Peyer's patch (tissue), 4 donors: ENCODE measurements at regions not wholly inside any gene's neighbourhood (a gene's known extent, or its start where the extent isn't known, plus 50 kb on each side); places are given as distances from the start of the nearest gene placed in this dataset.

Experiments used
- DNase-seq, 3 donors: peaks; one replicate each; pipeline ENCODE4 v3.0.0-alpha.2; 2017 to 2019
- H3K27ac ChIP-seq, 4 donors: fragments of 200-600 bp; sonication (generic); one replicate each; pipeline ENCODE4 v1.5.1; 2016 to 2019
- H3K27me3 ChIP-seq, 2 donors: fragments of 200-600 bp; sonication (generic); one replicate each; pipeline ENCODE4 v1.5.1; 2019
- H3K36me3 ChIP-seq, 3 donors: fragments of 200-600 bp; sonication (generic); one replicate each; pipeline ENCODE4 v1.5.1; 2016 to 2019
- H3K4me1 ChIP-seq, 4 donors: fragments of 200-600 bp; sonication (generic); one replicate each; pipeline ENCODE4 v1.5.1; 2016 to 2019
- H3K4me3 ChIP-seq, 4 donors: fragments of 200-600 bp; sonication (generic); 1 replicate in 3 of 4; 2 replicates in 1 of 4; pipeline ENCODE4 v1.5.1; 2016 to 2019; ENCODE audit warnings: mild to moderate bottlenecking in 1 of 4
- H3K9me3 ChIP-seq, 4 donors: fragments of 200-600 bp; sonication (generic); one replicate each; pipeline ENCODE4 v1.5.1; 2016 to 2019; ENCODE audit warnings: mild to moderate bottlenecking in 1 of 4
- POLR2A ChIP-seq, 2 donors: fragments of 450-650 bp; IDR thresholded peaks; one replicate each; pipeline ENCODE4 v1.5.1; 2017; ENCODE audit warnings: antibody characterized with exemption in 2 of 2, mild to moderate bottlenecking in 2 of 2, moderate library complexity in 2 of 2
- TF ChIP-seq, protein P1 (sequence below), 6 experiments: fragments of 450-650 bp in 4 of 6; fragments of 200-600 bp in 2 of 6; sonication (generic) in 1 of 6; IDR thresholded peaks; one replicate each; pipeline ENCODE4 v1.5.1; 2017 to 2019; ENCODE audit warnings: antibody characterized with exemption in 6 of 6, mild to moderate bottlenecking in 3 of 6, moderate library complexity in 1 of 6

DNA sequence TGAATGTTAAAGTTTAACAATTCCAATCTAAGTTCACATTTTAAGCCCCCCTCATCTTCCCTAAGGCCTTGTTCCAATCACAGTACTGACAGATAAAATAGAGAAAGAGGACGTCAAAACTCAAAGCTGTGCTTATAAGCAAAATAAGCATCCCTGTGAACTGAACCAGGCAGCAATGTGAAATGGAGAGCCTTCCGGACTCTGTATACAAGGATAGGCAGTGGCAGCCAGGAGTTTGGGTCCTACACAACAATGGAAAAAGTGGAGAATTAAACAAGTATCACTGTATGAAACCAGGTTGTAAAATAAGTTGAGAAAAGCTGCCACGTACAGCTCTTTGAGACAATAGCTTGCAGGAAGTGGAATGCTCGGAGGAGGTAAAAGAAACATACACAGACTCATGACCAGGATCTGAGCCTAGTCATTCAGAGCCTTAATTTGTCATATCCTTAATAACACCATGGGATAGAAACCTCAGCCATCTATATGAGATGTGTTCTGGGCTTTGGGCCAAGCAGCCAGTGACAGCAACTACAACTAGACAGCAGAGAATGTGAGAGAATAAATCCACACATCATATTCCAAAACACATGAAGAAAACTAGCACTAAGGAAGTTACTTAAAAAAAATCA, 55.2 kb upstream of the PALMD start:
- TF ChIP-seq POLR2A (IDR thresholded peaks at IDR 0.05): no peak
- TF ChIP-seq, protein P1, sequence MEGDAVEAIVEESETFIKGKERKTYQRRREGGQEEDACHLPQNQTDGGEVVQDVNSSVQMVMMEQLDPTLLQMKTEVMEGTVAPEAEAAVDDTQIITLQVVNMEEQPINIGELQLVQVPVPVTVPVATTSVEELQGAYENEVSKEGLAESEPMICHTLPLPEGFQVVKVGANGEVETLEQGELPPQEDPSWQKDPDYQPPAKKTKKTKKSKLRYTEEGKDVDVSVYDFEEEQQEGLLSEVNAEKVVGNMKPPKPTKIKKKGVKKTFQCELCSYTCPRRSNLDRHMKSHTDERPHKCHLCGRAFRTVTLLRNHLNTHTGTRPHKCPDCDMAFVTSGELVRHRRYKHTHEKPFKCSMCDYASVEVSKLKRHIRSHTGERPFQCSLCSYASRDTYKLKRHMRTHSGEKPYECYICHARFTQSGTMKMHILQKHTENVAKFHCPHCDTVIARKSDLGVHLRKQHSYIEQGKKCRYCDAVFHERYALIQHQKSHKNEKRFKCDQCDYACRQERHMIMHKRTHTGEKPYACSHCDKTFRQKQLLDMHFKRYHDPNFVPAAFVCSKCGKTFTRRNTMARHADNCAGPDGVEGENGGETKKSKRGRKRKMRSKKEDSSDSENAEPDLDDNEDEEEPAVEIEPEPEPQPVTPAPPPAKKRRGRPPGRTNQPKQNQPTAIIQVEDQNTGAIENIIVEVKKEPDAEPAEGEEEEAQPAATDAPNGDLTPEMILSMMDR (IDR thresholded peaks at IDR 0.05): no peak
- no peaks in the 10 kb centered on the region for H3K4me1 ChIP-seq
- no peak for DNase-seq
- H3K9me3 ChIP-seq: no peaks in the 10 kb centered on the region
- no peak overlapping the region for H3K27ac ChIP-seq
- H3K4me3 ChIP-seq: no peak overlapping the region
- H3K36me3 ChIP-seq: no peaks in the 10 kb centered on the region
- H3K27me3 ChIP-seq: no peaks in the 10 kb centered on the region

DNA sequence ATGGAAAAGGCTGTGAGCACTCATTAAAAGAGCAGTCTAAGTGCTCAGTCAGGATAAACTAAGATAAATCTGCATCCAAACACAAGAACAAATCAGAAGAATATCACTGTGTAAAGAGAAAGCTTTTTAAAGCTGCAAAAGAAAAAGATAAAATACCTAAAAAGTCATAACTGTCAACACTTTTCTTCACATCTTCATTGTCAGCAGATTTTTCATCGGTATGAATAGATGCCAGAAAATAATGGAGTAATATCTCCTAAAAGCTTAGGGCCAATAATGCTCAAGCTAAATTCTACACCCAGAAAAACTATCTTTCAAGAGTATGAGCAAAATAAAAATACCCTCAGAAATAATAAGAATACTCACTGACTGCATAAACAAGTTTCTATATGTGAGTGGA, 54.0 kb upstream of the PALMD start:
- Histone ChIP-seq H3K27ac (no peak overlapping the region), H3K4me3 (no peak overlapping the region), H3K27me3 (no peaks in the 10 kb centered on the region), H3K4me1 (no peaks in the 10 kb centered on the region), H3K9me3 (no peaks in the 10 kb centered on the region), H3K36me3 (no peaks in the 10 kb centered on the region)
- DNase-seq: no peak
- TF ChIP-seq, protein P1 (IDR thresholded peaks at IDR 0.05): no peak
- no peak for TF ChIP-seq POLR2A (IDR thresholded peaks at IDR 0.05)

DNA sequence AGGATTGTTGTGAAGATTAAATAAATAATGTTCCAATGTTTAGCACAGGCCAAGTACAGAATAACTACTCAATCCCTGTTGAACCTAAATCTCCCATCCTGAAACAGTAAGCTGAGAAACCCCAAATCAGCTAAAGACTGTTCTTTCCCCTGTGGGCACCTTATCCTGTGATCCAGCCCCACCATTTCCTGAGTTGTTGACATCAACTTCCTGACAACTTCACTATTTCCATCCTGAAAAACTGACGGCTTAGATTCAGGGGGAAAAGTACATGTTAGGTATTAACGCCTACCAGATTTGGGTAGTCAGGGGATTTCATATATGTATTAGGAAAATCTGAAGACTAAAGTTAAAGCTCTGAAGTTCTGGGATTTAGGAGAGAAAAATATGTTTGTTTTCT, 51.7 kb upstream of the PALMD start:
- DNase-seq: no peak
- Histone ChIP-seq H3K9me3 (no peaks in the 10 kb centered on the region), H3K36me3 (no peaks in the 10 kb centered on the region), H3K27me3 (no peaks in the 10 kb centered on the region), H3K27ac (no peak overlapping the region), H3K4me3 (no peak overlapping the region), H3K4me1 (no peaks in the 10 kb centered on the region)
- TF ChIP-seq POLR2A (IDR thresholded peaks at IDR 0.05): no peak
- TF ChIP-seq, protein P1 (IDR thresholded peaks at IDR 0.05): no peak

DNA sequence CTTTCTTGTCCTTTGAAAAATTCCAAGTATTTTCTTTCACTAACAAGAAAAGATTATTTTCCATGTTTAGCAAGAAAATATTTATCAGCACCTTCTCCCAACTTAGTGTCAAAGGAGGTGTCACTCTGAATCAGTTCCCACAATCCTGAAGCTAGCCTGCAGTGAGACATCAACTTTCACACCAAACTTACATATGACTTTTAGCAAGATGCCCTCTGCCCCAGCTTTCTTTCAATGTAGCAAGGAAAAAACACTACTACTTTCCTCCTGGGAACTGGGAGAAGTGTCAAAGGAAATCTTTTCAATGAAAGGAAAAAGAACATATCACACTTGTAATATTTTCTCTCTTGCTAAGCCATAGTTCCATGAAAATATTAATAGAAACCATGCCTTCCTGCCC, 50.9 kb upstream of the PALMD start:
- TF ChIP-seq POLR2A (IDR thresholded peaks at IDR 0.05): no peak
- TF ChIP-seq, protein P1 (IDR thresholded peaks at IDR 0.05): no peak
- no peak for DNase-seq
- Histone ChIP-seq H3K4me3 (no peak overlapping the region), H3K36me3 (no peaks in the 10 kb centered on the region), H3K4me1 (no peaks in the 10 kb centered on the region), H3K9me3 (no peaks in the 10 kb centered on the region), H3K27ac (no peak overlapping the region), H3K27me3 (no peaks in the 10 kb centered on the region)

DNA sequence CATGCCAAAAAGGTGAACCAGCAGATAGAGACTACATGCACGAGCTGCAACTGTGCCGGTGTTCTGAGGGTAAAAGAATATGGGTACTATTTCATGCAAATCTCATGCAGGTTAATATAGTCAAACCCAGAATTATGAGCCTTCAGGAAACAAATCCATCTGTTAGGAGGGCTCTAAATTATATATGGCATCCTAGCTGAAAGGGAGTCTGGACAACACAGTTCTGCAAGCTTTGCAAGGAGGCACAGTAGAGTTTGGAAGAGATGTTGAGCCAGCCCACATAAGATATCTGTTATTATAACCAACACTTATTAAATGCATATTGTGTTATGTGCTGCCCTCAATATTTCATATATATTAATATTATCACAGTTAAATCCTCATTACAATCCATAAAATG, 50.5 kb upstream of the PALMD start:
- TF ChIP-seq, protein P1 (IDR thresholded peaks at IDR 0.05): no peak
- no peak for TF ChIP-seq POLR2A (IDR thresholded peaks at IDR 0.05)
- Histone ChIP-seq H3K4me3 (no peak overlapping the region), H3K36me3 (no peaks in the 10 kb centered on the region), H3K27me3 (no peaks in the 10 kb centered on the region), H3K27ac (no peak overlapping the region), H3K4me1 (no peaks in the 10 kb centered on the region), H3K9me3 (no peaks in the 10 kb centered on the region)
- no peak for DNase-seq
